GM23338 (cell line): ENCODE measurements at regions not wholly inside any gene's neighbourhood (a gene's known extent, or its start where the extent isn't known, plus 50 kb on each side); places are given as distances from the start of the nearest gene placed in this dataset.

Experiments
- CREB1 ChIP-seq: fragments of 250-450 bp; sonication (Bioruptor Pico); IDR thresholded peaks from 2 replicates; pipeline ENCODE4 v1.5.0; 2020; ENCODE audit warnings: low read depth, mild to moderate bottlenecking, moderate library complexity
- EZH2 ChIP-seq: fragments of 200-600 bp; sonication (generic); IDR thresholded peaks from one replicate; pipeline ENCODE4 v1.8.0; 2017; ENCODE audit warnings: antibody characterized with exemption, mild to moderate bottlenecking, low read depth; ENCODE audit not compliant: unreplicated experiment
- EZH2phosphoT487 ChIP-seq: fragments of 200-600 bp; sonication (generic); IDR thresholded peaks from one replicate; pipeline ENCODE4 v1.8.1; 2018; ENCODE audit warnings: antibody characterized with exemption; ENCODE audit not compliant: unreplicated experiment
- JUNB ChIP-seq: IDR thresholded peaks from one replicate; pipeline ENCODE4 v1.6.1; 2016; ENCODE audit warnings: antibody characterized with exemption; ENCODE audit not compliant: unreplicated experiment
- POLR2AphosphoS5 ChIP-seq: IDR thresholded peaks from 2 replicates; pipeline ENCODE4 v1.6.1; 2016; ENCODE audit warnings: antibody characterized with exemption, low read depth
- REST ChIP-seq: IDR thresholded peaks from one replicate; pipeline ENCODE4 v1.6.1; 2018; ENCODE audit warnings: antibody characterized with exemption; ENCODE audit not compliant: unreplicated experiment
- ZNF114 ChIP-seq: fragments of 250-450 bp; sonication (Bioruptor Pico); IDR thresholded peaks from 2 replicates; pipeline ENCODE4 v1.5.0; 2020; ENCODE audit warnings: mild to moderate bottlenecking, moderate library complexity
- TF ChIP-seq, protein P1 (sequence below), 2 experiments: fragments of 200-600 bp in 1 of 2; sonication (generic) in 1 of 2; conservative IDR thresholded peaks; 2 replicates each; pipeline versions ENCODE4 v1.5.1 to v1.6.1; 2016 to 2017; ENCODE audit warnings: antibody characterized with exemption in 2 of 2, low read depth in 2 of 2, mild to moderate bottlenecking in 2 of 2, moderate library complexity in 1 of 2
- TF ChIP-seq, protein P2 (sequence below): IDR thresholded peaks from 2 replicates; pipeline ENCODE4 v1.6.1; 2016; ENCODE audit warnings: antibody characterized with exemption

DNA sequence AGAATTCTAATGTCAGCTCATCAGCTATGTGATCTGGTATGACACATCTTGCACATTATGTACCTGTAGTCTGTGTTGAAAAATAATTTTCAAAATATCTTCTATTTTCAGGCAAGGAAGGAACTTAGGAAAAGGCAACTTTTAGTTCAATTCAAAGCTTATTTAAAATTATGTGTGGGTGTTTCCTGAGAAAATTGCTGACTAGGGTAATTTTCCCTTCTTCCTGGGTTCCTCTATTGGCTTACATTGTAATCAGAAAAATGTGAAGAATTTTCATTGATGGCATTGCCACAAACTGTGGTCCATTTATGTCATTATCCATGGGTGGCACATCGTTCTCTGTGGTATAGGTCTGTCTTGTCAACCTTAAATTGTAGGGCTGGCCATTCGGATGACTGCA is 328.7 kb upstream of the SGCD start:
- TF ChIP-seq, protein P1, sequence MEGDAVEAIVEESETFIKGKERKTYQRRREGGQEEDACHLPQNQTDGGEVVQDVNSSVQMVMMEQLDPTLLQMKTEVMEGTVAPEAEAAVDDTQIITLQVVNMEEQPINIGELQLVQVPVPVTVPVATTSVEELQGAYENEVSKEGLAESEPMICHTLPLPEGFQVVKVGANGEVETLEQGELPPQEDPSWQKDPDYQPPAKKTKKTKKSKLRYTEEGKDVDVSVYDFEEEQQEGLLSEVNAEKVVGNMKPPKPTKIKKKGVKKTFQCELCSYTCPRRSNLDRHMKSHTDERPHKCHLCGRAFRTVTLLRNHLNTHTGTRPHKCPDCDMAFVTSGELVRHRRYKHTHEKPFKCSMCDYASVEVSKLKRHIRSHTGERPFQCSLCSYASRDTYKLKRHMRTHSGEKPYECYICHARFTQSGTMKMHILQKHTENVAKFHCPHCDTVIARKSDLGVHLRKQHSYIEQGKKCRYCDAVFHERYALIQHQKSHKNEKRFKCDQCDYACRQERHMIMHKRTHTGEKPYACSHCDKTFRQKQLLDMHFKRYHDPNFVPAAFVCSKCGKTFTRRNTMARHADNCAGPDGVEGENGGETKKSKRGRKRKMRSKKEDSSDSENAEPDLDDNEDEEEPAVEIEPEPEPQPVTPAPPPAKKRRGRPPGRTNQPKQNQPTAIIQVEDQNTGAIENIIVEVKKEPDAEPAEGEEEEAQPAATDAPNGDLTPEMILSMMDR (conservative IDR thresholded peaks at IDR 0.05; ENCODE audit: low read depth in 2 of 2) = no peak
- no peak for TF ChIP-seq EZH2
- no peak for TF ChIP-seq REST
- no peak for TF ChIP-seq CREB1
- TF ChIP-seq POLR2AphosphoS5 = no peak
- TF ChIP-seq EZH2phosphoT487 = no peak
- TF ChIP-seq JUNB = no peak
- TF ChIP-seq ZNF114 (CRISPR knock-in tag) = no peak
- TF ChIP-seq, protein P2, sequence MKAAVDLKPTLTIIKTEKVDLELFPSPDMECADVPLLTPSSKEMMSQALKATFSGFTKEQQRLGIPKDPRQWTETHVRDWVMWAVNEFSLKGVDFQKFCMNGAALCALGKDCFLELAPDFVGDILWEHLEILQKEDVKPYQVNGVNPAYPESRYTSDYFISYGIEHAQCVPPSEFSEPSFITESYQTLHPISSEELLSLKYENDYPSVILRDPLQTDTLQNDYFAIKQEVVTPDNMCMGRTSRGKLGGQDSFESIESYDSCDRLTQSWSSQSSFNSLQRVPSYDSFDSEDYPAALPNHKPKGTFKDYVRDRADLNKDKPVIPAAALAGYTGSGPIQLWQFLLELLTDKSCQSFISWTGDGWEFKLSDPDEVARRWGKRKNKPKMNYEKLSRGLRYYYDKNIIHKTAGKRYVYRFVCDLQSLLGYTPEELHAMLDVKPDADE = no peak
